ENCODE measurements at regions not wholly inside any gene's neighbourhood (a gene's known extent, or its start where the extent isn't known, plus 50 kb on each side); places are given as distances from the start of the nearest gene placed in this dataset.
A peak's percentile ranks its signal among the peaks of the same experiment; 100 is the strongest.

- no peak for DNase-seq
Observed at GRCh38 chr4:136741468-136741867, 790.8 kb downstream of the PCDH18 start.

GRCh38 chr4:136740326-136740725, 792.0 kb downstream of the PCDH18 start:
- DNase-seq: no peak

GRCh38 chr4:136737066-136737465, 795.2 kb downstream of the PCDH18 start:
- DNase-seq: no peak

GRCh38 chr4:136731025-136731424, 801.3 kb downstream of the PCDH18 start:
- DNase-seq: no peak

GRCh38 chr4:136725286-136726081, 806.8 kb downstream of the PCDH18 start:
- no peak for DNase-seq

GRCh38 chr4:136713140-136713539, 819.2 kb downstream of the PCDH18 start:
- DNase-seq: no peak

GRCh38 chr4:136709897-136710296, 822.4 kb downstream of the PCDH18 start:
- no peak for DNase-seq

GRCh38 chr4:136706942-136707341, 825.4 kb downstream of the PCDH18 start:
- no peak for DNase-seq

GRCh38 chr4:136699905-136700304, 832.4 kb downstream of the PCDH18 start:
- no peak for DNase-seq

- DNase-seq: no peak
Observed at GRCh38 chr4:136691607-136692006, 840.7 kb downstream of the PCDH18 start.

- no peak for DNase-seq
Observed at GRCh38 chr4:136690360-136690759, 841.9 kb downstream of the PCDH18 start.

GRCh38 chr4:136687596-136687995, 844.7 kb downstream of the PCDH18 start:
- no peak for DNase-seq

GRCh38 chr4:136687118-136687517, 845.2 kb downstream of the PCDH18 start:
- DNase-seq: peak; percentile 4

- no peak for DNase-seq
Observed at GRCh38 chr4:136680761-136681160, 851.5 kb downstream of the PCDH18 start.

GRCh38 chr4:136680271-136680670, 852.0 kb downstream of the PCDH18 start:
- no peak for DNase-seq

GRCh38 chr4:136670265-136670664, 862.0 kb downstream of the PCDH18 start:
- DNase-seq: no peak

- no peak for DNase-seq
Observed at GRCh38 chr4:136664988-136665387, 867.3 kb downstream of the PCDH18 start.

- no peak for DNase-seq
Observed at GRCh38 chr4:136662539-136662938, 869.8 kb downstream of the PCDH18 start.

- DNase-seq: no peak
Observed at GRCh38 chr4:136653640-136654406, 878.5 kb downstream of the PCDH18 start.

GRCh38 chr4:136651932-136652331, 880.4 kb downstream of the PCDH18 start:
- no peak for DNase-seq

- DNase-seq: no peak
Observed at GRCh38 chr4:136651278-136651667, 881.0 kb downstream of the PCDH18 start.

- DNase-seq: no peak
Observed at GRCh38 chr4:136650541-136651277, 881.6 kb downstream of the PCDH18 start.

- DNase-seq: no peak
Observed at GRCh38 chr4:136644279-136644678, 888.0 kb downstream of the PCDH18 start.

- no peak for DNase-seq
Observed at GRCh38 chr4:136643416-136643815, 888.9 kb downstream of the PCDH18 start.
